ENCODE measurements at regions not wholly inside any gene's neighbourhood (a gene's known extent, or its start where the extent isn't known, plus 50 kb on each side); places are given as distances from the start of the nearest gene placed in this dataset.
"Not testable (repeated sequence)": the region's sequence is repeated elsewhere in the genome, so short reads cannot be mapped to it uniquely, and the experiment has no call there.

- ATAC-seq (ENCODE audit: low FRiP score) (no peak), DNase-seq (ENCODE audit: low spot score) (no peak)
- TF ChIP-seq, protein P1, sequence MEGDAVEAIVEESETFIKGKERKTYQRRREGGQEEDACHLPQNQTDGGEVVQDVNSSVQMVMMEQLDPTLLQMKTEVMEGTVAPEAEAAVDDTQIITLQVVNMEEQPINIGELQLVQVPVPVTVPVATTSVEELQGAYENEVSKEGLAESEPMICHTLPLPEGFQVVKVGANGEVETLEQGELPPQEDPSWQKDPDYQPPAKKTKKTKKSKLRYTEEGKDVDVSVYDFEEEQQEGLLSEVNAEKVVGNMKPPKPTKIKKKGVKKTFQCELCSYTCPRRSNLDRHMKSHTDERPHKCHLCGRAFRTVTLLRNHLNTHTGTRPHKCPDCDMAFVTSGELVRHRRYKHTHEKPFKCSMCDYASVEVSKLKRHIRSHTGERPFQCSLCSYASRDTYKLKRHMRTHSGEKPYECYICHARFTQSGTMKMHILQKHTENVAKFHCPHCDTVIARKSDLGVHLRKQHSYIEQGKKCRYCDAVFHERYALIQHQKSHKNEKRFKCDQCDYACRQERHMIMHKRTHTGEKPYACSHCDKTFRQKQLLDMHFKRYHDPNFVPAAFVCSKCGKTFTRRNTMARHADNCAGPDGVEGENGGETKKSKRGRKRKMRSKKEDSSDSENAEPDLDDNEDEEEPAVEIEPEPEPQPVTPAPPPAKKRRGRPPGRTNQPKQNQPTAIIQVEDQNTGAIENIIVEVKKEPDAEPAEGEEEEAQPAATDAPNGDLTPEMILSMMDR (IDR thresholded peaks at IDR 0.05) = no peak
These were observed 347.3 kb upstream of the IRX2 start for GRCh38 chr5:3098821-3099220.

DNA sequence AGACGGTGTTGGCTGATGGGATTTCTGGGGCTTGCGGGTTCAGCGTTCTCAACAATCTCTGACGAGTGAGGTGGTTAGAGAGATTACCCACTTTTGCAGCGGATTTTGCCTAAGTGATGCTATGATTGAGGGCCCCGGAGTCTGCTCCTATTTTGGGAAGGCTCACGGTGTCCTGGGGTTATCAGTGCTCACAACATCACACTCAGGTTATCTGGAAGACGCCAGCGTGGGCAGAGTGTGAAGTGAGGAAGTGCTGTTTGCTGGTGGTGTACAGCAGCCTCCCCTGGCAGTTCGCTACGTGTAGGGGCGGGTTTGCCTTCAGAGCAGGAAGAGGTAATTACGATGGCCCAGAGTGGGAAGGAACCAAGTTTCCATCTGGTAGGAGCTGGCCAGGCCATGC is 341.2 kb upstream of the IRX2 start:
- TF ChIP-seq, protein P1 (IDR thresholded peaks at IDR 0.05) = no peak
- no peak for DNase-seq (ENCODE audit: low spot score)
- no peak for ATAC-seq (ENCODE audit: low FRiP score)

DNA sequence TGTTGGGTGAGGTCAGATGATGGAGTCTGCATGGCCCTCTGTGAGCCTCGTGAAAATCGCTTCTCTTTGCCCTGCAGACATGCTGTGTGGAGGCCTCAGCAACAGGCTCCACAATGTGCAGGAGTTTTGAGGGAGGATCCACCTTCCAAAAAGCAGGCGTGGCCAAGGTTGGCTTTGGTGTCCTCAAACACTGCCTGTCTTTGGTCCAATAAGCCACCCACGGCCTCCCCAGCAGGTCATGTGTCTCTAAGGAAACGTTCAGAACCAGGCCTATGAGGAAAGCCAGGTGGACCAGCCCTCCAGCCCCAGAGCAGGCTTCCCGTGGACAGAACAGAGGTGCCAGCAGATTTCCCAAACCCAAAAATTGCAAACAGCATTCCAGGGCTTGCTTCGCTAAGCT is 340.7 kb upstream of the IRX2 start:
- TF ChIP-seq, protein P1 (IDR thresholded peaks at IDR 0.05) = no peak
- DNase-seq (ENCODE audit: low spot score) (no peak), ATAC-seq (ENCODE audit: low FRiP score) (no peak)

GRCh38 chr5:3091040-3091774 is 339.7 kb upstream of the IRX2 start:
- DNase-seq (ENCODE audit: low spot score) = no peak
- TF ChIP-seq, protein P1 (IDR thresholded peaks at IDR 0.05) = no peak
- no peak for ATAC-seq (ENCODE audit: low FRiP score)

- ATAC-seq (ENCODE audit: low FRiP score); DNase-seq (ENCODE audit: low spot score): not testable (repeated sequence)
These were observed 338.8 kb upstream of the IRX2 start for GRCh38 chr5:3090305-3090704.

GRCh38 chr5:3080366-3080765 is 328.9 kb upstream of the IRX2 start:
- no peak for DNase-seq (ENCODE audit: low spot score)
- peak; percentile 41 for ATAC-seq (ENCODE audit: low FRiP score)
- TF ChIP-seq, protein P1 (IDR thresholded peaks at IDR 0.05) = no peak

DNA sequence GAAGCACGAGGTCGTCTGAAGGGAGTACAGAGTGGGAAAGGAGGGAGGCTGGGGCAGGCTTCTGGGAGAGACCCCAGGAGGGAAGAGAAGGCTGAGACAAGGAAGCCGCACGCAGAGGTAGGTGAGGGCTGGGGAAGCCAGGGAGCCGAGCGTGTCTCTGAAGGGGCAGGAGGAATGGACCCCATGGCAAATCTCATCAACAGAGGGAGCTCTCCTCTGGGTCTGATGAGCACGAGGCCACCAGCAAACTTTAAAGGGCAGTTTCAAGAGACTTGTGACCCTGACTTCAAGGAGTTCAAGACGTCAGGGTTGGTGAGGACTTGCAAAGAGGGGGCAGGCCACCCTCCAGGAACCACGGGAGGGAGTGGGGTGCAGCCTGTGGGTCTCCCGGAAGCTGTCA is 326.2 kb upstream of the IRX2 start:
- ATAC-seq (ENCODE audit: low FRiP score) (no peak), DNase-seq (ENCODE audit: low spot score) (no peak)
- TF ChIP-seq, protein P1 (IDR thresholded peaks at IDR 0.05) = no peak
